ENCODE measurements at regions not wholly inside any gene's neighbourhood (a gene's known extent, or its start where the extent isn't known, plus 50 kb on each side); places are given as distances from the start of the nearest gene placed in this dataset.
"Not testable (repeated sequence)": the region's sequence is repeated elsewhere in the genome, so short reads cannot be mapped to it uniquely, and the experiment has no call there.

DNA sequence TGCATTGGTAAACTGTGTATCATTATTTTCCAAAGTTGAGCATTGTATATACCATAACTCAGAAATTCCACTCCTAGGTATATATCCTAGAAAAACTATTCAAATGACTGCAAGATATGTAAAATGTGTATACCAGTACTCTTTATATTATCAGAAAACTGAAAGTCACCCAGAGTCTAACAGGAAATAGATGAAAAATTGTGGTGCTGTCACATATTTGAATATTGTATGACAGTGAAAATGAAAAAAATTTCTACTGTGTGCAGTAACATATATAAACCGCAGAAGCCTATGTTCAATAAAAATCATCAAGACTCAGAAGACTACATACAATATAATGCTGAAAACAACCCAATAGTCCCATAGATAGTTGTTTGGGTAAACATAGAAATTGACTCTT lies 74.4 kb upstream of the LYPLAL1 start:
- H3K36me3 ChIP-seq (ENCODE audit: control insufficient read depth, insufficient read depth, low read length): no peaks in the 10 kb centered on the region
- no peak for DNase-seq (ENCODE audit: low read depth, low spot score)
- no CpG with 5 or more reads among the region's 1 CpG for WGBS (ENCODE audit: insufficient coverage, insufficient read length)

DNA sequence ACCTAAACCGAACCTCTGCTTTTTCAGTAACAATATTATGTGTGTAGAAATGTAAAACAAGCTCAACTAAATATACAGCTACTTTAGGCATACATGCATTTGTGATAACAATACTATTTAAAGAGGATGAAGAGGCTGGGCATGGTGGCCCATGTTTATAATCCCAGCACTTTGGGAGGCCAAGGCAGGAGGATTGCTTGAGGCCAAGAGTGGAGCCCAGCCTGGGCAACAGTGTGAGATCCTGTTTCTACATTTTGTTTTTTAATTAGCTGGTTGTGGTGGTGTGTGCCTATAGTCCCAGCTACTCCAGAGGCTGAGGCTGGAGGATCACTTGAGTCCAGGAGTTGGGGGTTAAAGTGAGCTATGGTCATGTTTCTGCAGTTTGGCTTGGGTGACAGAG lies 73.6 kb upstream of the LYPLAL1 start:
- no CpG with 5 or more reads among the region's 1 CpG for WGBS (ENCODE audit: insufficient coverage, insufficient read length)
- Histone ChIP-seq H3K4me3 (ENCODE audit: low read length) (no peak overlapping the region), H3K9me3 (ENCODE audit: control insufficient read depth, insufficient read depth, low read length) (no peaks in the 10 kb centered on the region), H3K4me1 (ENCODE audit: control insufficient read depth, insufficient read depth, low read length) (no peaks in the 10 kb centered on the region), H3K27me3 (ENCODE audit: control insufficient read depth, insufficient read depth, low read length) (no peaks in the 10 kb centered on the region), H3K36me3 (ENCODE audit: control insufficient read depth, insufficient read depth, low read length) (no peaks in the 10 kb centered on the region), H3K27ac (ENCODE audit: low read length) (no peak overlapping the region)
- DNase-seq (ENCODE audit: low read depth, low spot score): no peak

More for the DNA sequence above, 74.4 kb upstream of the LYPLAL1 start:
- no peaks in the 10 kb centered on the region for H3K9me3 ChIP-seq (ENCODE audit: control insufficient read depth, insufficient read depth, low read length)
- no peaks in the 10 kb centered on the region for H3K27me3 ChIP-seq (ENCODE audit: control insufficient read depth, insufficient read depth, low read length)
- no peak overlapping the region for H3K27ac ChIP-seq (ENCODE audit: low read length)
- H3K4me3 ChIP-seq (ENCODE audit: low read length): no peak overlapping the region
- H3K4me1 ChIP-seq (ENCODE audit: control insufficient read depth, insufficient read depth, low read length): no peaks in the 10 kb centered on the region

DNA sequence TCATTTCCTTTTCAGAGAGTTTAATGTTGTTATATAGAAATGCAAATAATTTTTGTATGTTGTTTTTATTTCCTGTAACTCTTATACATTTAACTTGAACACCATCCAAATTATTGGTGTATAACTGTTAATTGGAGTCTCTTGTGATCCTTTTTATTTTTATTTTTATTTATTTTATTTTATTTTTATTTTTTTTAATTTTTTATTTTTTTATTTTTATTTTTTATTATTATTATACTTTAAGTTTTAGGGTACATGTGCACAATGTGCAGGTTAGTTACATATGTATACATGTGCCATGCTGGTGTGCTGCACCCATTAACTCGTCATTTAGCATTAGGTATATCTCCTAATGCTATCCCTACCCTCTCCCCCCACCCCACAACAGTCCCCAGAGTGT lies 71.2 kb upstream of the LYPLAL1 start:
- H3K4me1 ChIP-seq (ENCODE audit: control insufficient read depth, insufficient read depth, low read length); H3K27me3 ChIP-seq (ENCODE audit: control insufficient read depth, insufficient read depth, low read length); H3K27ac ChIP-seq (ENCODE audit: low read length); DNase-seq (ENCODE audit: low read depth, low spot score); H3K9me3 ChIP-seq (ENCODE audit: control insufficient read depth, insufficient read depth, low read length); H3K36me3 ChIP-seq (ENCODE audit: control insufficient read depth, insufficient read depth, low read length); H3K4me3 ChIP-seq (ENCODE audit: low read length): not testable (repeated sequence)
- no CpG with 5 or more reads among the region's 1 CpG for WGBS (ENCODE audit: insufficient coverage, insufficient read length)

DNA sequence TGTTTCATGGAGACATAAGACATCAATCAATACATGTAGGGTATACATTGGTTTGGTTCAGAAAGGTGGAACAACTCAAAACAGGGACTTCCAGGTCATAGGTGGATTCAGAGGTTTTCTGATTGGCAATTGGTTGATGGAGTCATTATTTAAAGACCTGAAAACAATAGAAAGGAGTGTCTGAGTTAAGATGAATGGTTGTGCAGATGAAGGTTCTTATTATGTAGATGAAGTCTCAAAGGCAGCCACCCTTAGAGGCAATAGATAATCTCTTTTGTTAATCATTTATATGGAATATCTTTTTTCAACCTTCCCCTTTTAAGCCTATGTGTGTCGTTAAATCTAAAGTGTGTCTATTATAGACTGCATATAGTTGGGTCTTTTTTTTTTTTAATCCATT lies 67.8 kb upstream of the LYPLAL1 start:
- no peak overlapping the region for H3K27ac ChIP-seq (ENCODE audit: low read length)
- no peaks in the 10 kb centered on the region for H3K36me3 ChIP-seq (ENCODE audit: control insufficient read depth, insufficient read depth, low read length)
- no peaks in the 10 kb centered on the region for H3K27me3 ChIP-seq (ENCODE audit: control insufficient read depth, insufficient read depth, low read length)
- no peaks in the 10 kb centered on the region for H3K9me3 ChIP-seq (ENCODE audit: control insufficient read depth, insufficient read depth, low read length)
- no peak overlapping the region for H3K4me3 ChIP-seq (ENCODE audit: low read length)
- no CpG with 5 or more reads among the region's 1 CpG for WGBS (ENCODE audit: insufficient coverage, insufficient read length)
- H3K4me1 ChIP-seq (ENCODE audit: control insufficient read depth, insufficient read depth, low read length): no peaks in the 10 kb centered on the region
- no peak for DNase-seq (ENCODE audit: low read depth, low spot score)

DNA sequence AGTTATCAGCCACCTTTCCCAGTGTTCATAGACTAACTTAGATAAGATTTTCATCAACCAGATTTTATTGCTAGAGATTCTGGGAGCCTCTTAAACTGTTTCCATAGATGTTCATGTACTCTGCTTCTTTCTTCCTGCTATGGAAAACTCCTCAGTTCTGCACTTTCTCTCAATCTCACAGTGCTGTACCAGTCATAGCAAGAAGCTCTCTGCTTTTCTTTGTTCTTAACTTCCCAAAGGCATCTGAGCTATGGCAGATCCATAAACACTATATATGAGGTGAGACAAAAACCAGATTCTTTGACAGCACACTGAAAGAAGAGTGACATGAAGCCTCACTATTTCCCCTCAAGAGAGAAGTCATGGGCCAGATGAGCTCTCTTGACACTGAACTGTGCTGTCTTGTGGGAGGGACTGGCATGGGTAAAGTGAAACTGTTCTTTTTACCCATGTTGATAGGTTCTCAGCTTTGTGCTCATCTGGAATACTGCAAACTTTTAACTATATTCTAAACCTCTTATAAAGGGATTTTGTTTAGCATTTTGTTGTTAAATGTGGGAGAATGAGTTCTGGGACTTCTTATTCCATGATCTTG lies 64.2 kb upstream of the LYPLAL1 start:
- no peaks in the 10 kb centered on the region for H3K4me1 ChIP-seq (ENCODE audit: control insufficient read depth, insufficient read depth, low read length)
- H3K4me3 ChIP-seq (ENCODE audit: low read length): no peak overlapping the region
- no peaks in the 10 kb centered on the region for H3K9me3 ChIP-seq (ENCODE audit: control insufficient read depth, insufficient read depth, low read length)
- no peak overlapping the region for H3K27ac ChIP-seq (ENCODE audit: low read length)
- DNase-seq (ENCODE audit: low read depth, low spot score): no peak
- H3K36me3 ChIP-seq (ENCODE audit: control insufficient read depth, insufficient read depth, low read length): no peaks in the 10 kb centered on the region
- H3K27me3 ChIP-seq (ENCODE audit: control insufficient read depth, insufficient read depth, low read length): no peaks in the 10 kb centered on the region

DNA sequence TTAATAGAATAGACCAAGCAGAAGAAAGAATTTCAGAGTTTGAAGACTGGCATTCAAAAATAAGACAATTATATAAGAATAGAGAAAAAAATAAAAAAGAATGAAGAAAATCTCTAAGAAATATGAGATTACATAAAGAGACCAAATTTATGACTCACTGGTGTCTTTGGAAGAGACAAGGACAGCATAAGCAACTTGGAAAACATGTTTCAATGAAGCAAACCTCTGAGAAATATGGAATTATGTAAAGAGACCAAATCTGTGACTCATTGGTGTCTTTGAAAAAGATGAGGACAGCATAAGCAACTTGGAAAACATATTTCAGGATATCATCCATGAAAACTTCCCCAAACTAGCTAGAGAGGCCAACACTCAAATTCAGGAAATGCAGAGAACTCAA lies 60.4 kb upstream of the LYPLAL1 start:
- Histone ChIP-seq H3K27me3 (ENCODE audit: control insufficient read depth, insufficient read depth, low read length) (no peaks in the 10 kb centered on the region), H3K4me3 (ENCODE audit: low read length) (no peak overlapping the region)
- no peak for DNase-seq (ENCODE audit: low read depth, low spot score)

DNA sequence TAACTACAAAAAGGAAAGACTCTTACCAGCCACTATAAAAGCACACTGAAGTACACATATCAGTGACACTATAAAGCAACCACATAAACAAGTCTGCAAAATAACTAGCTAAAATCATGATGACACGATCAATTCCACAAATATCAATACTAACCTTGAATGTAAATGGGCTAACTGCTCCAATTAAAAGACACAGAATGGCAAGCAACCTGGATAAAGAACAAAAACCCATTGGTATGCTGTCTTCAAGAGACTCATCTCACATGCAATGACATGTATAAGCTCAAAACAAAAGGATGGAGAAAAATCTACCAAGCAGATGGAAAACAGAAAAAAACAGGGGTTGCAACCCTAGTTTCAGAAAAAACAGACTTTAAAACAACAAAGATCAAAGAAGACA lies 59.7 kb upstream of the LYPLAL1 start:
- H3K27me3 ChIP-seq (ENCODE audit: control insufficient read depth, insufficient read depth, low read length): no peaks in the 10 kb centered on the region
- H3K9me3 ChIP-seq (ENCODE audit: control insufficient read depth, insufficient read depth, low read length): no peaks in the 10 kb centered on the region
- no peaks in the 10 kb centered on the region for H3K36me3 ChIP-seq (ENCODE audit: control insufficient read depth, insufficient read depth, low read length)
- H3K4me1 ChIP-seq (ENCODE audit: control insufficient read depth, insufficient read depth, low read length): no peaks in the 10 kb centered on the region
- WGBS (ENCODE audit: insufficient coverage, insufficient read length): no CpG with 5 or more reads among the region's 1 CpG
- H3K4me3 ChIP-seq (ENCODE audit: low read length): no peak overlapping the region
- no peak overlapping the region for H3K27ac ChIP-seq (ENCODE audit: low read length)
- DNase-seq (ENCODE audit: low read depth, low spot score): no peak

More for the DNA sequence above, 60.4 kb upstream of the LYPLAL1 start:
- no peaks in the 10 kb centered on the region for H3K36me3 ChIP-seq (ENCODE audit: control insufficient read depth, insufficient read depth, low read length)
- no peaks in the 10 kb centered on the region for H3K9me3 ChIP-seq (ENCODE audit: control insufficient read depth, insufficient read depth, low read length)
- H3K4me1 ChIP-seq (ENCODE audit: control insufficient read depth, insufficient read depth, low read length): no peaks in the 10 kb centered on the region
- H3K27ac ChIP-seq (ENCODE audit: low read length): no peak overlapping the region

DNA sequence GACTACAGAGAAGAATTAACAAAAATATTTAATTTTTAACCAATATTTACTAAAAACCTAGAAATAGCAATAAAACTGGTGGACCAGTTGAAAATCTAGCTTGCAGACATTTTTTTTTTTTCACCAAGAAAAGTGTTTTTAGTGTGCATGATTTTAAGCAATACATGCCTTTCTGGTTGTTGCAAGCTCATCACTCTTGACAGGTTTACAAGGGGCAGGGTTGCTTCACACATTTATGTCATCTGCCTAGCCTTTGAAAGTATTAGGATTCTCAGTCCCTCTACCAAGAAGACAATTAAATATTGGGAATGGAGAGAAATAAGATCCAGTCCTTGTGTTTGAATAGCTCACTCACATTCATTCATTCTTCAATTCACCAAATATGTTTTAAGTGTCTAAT lies 53.8 kb upstream of the LYPLAL1 start:
- Histone ChIP-seq H3K4me1 (ENCODE audit: control insufficient read depth, insufficient read depth, low read length) (no peaks in the 10 kb centered on the region), H3K27me3 (ENCODE audit: control insufficient read depth, insufficient read depth, low read length) (no peaks in the 10 kb centered on the region), H3K27ac (ENCODE audit: low read length) (no peak overlapping the region), H3K4me3 (ENCODE audit: low read length) (no peak overlapping the region), H3K36me3 (ENCODE audit: control insufficient read depth, insufficient read depth, low read length) (no peaks in the 10 kb centered on the region), H3K9me3 (ENCODE audit: control insufficient read depth, insufficient read depth, low read length) (no peaks in the 10 kb centered on the region)
- DNase-seq (ENCODE audit: low read depth, low spot score): no peak

DNA sequence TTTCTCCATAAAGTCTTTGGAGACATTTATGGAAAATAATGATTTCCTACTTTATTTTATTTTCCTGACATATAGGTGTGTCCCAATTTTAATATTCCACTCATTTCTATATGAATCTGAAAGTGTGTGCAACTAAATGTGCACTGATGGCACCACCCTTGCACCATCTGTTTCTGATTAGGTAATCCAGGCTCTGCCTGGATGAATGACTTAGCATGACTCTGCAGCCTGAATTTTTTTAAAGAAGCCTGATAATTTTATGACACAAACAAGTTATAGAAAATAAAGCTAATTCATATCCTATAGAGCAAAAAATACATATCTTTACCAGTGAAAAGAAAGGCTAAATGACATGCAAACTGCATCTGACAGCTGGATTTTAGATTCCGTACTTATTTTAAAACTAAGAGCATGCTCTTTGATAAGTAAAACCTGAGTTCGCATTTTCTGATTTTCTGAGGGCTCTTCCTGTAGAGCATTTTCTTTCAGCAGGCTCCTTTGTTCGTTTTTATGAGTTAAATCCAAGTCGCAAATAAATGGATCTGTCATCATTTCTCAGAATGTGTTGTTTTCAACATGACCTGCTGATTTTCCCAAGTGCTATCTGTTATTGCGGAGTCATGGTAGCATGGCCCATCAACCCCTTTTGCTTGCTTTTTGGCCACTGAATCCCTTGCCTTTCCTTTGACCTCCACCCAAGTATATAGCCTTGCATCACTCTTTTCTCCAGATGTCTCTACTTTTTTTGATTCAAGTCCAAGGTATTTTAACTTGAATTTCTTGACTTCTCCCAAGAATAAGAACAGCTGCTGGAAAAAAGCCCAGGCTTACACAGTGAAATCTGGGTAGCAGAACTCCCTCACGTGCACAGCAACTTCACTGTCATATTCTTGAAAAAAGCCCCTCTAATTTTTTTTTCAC lies 52.8 kb upstream of the LYPLAL1 start:
- Histone ChIP-seq H3K36me3 (ENCODE audit: control insufficient read depth, insufficient read depth, low read length) (no peaks in the 10 kb centered on the region), H3K9me3 (ENCODE audit: control insufficient read depth, insufficient read depth, low read length) (no peaks in the 10 kb centered on the region), H3K4me3 (ENCODE audit: low read length) (no peak overlapping the region), H3K27ac (ENCODE audit: low read length) (no peak overlapping the region), H3K27me3 (ENCODE audit: control insufficient read depth, insufficient read depth, low read length) (no peaks in the 10 kb centered on the region), H3K4me1 (ENCODE audit: control insufficient read depth, insufficient read depth, low read length) (no peaks in the 10 kb centered on the region)
- DNase-seq (ENCODE audit: low read depth, low spot score): no peak
- no CpG with 5 or more reads among the region's 6 CpGs for WGBS (ENCODE audit: insufficient coverage, insufficient read length)

DNA sequence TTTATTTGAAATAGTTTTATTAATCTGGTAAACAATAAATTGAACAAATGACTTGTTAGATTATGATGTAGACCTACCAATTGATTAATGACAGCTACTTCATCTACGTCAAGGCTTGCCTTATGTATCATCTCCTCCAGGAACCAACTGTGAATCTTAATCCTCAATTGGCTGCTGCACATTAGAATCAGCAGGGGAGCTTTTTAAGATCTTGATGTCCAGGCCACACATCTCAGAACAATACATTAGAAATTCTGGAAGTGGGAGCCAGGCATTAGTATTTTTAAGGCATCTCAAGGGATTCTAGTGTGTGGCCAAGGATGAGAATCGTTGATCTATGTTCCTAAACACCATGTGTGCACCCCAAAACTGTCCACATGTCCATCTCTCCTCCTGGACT lies 52.0 kb upstream of the LYPLAL1 start:
- H3K4me1 ChIP-seq (ENCODE audit: control insufficient read depth, insufficient read depth, low read length): no peaks in the 10 kb centered on the region
- no peaks in the 10 kb centered on the region for H3K9me3 ChIP-seq (ENCODE audit: control insufficient read depth, insufficient read depth, low read length)
- H3K36me3 ChIP-seq (ENCODE audit: control insufficient read depth, insufficient read depth, low read length): no peaks in the 10 kb centered on the region
- no peak overlapping the region for H3K4me3 ChIP-seq (ENCODE audit: low read length)
- no peaks in the 10 kb centered on the region for H3K27me3 ChIP-seq (ENCODE audit: control insufficient read depth, insufficient read depth, low read length)
- no peak overlapping the region for H3K27ac ChIP-seq (ENCODE audit: low read length)
- DNase-seq (ENCODE audit: low read depth, low spot score): no peak
- no CpG with 5 or more reads among the region's 2 CpGs for WGBS (ENCODE audit: insufficient coverage, insufficient read length)

DNA sequence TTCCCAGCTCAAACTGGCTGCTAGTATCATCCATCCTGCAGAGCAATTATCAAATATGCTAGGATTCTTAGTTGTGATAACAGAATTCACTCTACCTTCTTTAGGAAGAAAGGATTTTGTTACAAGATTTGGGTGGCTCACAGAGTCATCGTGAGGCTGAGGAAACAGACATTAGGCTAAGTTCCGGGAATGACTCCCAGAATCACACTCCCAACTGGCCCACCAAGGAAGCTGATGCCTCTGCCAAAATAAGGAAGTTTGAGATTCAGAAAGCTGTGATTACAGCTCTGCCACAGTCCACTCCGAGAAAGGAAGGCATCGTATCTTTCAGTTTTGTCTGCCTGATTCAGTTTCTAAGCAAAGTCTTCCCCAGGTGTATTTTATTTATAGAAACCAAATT lies 50.6 kb upstream of the LYPLAL1 start:
- Histone ChIP-seq H3K36me3 (ENCODE audit: control insufficient read depth, insufficient read depth, low read length) (no peaks in the 10 kb centered on the region), H3K27ac (ENCODE audit: low read length) (no peak overlapping the region), H3K4me3 (ENCODE audit: low read length) (no peak overlapping the region), H3K4me1 (ENCODE audit: control insufficient read depth, insufficient read depth, low read length) (no peaks in the 10 kb centered on the region), H3K9me3 (ENCODE audit: control insufficient read depth, insufficient read depth, low read length) (no peaks in the 10 kb centered on the region), H3K27me3 (ENCODE audit: control insufficient read depth, insufficient read depth, low read length) (no peaks in the 10 kb centered on the region)
- no peak for DNase-seq (ENCODE audit: low read depth, low spot score)
- no CpG with 5 or more reads among the region's 4 CpGs for WGBS (ENCODE audit: insufficient coverage, insufficient read length)

All from iPS DF 6.9 (cell line).